HUES64 (cell line): ENCODE measurements at regions not wholly inside any gene's neighbourhood (a gene's known extent, or its start where the extent isn't known, plus 50 kb on each side); places are given as distances from the start of the nearest gene placed in this dataset.
A peak's percentile ranks its signal among the peaks of the same experiment; 100 is the strongest.

Experiments
- H3K27ac ChIP-seq: 2 replicates; pipeline ENCODE4 v1.7.0; 2013; ENCODE audit warnings: low read depth, low read length, inconsistent platforms
- H3K27me3 ChIP-seq: 2 replicates; pipeline ENCODE4 v1.6.1; 2013; ENCODE audit warnings: mild to moderate bottlenecking, low read length; ENCODE audit not compliant: insufficient read depth
- H3K36me3 ChIP-seq: 2 replicates; pipeline ENCODE4 v1.6.1; 2013; ENCODE audit warnings: mild to moderate bottlenecking, low read length; ENCODE audit not compliant: insufficient read depth
- H3K4me1 ChIP-seq: 2 replicates; pipeline ENCODE4 v1.6.1; 2013; ENCODE audit warnings: mild to moderate bottlenecking, low read length, moderate library complexity; ENCODE audit not compliant: insufficient read depth
- H3K4me3 ChIP-seq: 2 replicates; pipeline ENCODE4 v1.5.1; 2013; ENCODE audit warnings: mild to moderate bottlenecking, low read length, moderate library complexity
- H3K9ac ChIP-seq: 2 replicates; pipeline ENCODE4 v1.6.1; 2013; ENCODE audit warnings: mild to moderate bottlenecking, low read depth, low read length
- H3K9me3 ChIP-seq: 2 replicates; pipeline ENCODE4 v1.6.1; 2013; ENCODE audit warnings: low read depth, low read length; ENCODE audit not compliant: insufficient read depth
- WGBS: fragments of 150-250, 120-280 bp; methylation state at CpG from one replicate; pipeline ENCODE4 v1.1.7; 2013; ENCODE audit warnings: missing lambda C conversion rate; 5-methylcytosine and 5-hydroxymethylcytosine counted together

DNA sequence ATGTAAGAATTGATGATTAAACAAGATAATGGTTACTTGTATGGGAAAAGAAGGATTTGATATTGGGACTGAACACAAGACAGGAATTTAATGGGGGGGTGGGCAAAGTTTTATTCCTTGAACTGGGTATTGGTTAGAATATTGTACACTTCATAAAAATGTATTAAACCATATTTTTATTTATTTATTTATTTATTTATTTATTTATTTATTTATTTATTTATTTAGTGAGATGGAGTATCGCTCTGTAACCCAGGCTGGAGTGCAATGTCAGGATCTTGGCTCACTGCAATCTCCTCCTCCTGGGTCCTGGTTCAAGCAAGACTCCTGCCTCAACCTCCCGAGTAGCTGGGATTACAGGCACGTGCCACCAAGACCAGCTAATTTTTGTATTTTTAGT is 287.1 kb upstream of the SLITRK5 start:
- no peak overlapping the region for H3K27ac ChIP-seq
- H3K27me3 ChIP-seq = no peaks in the 10 kb centered on the region
- no peak overlapping the region for H3K9ac ChIP-seq
- 93% methylated on average over 3 of the region's 3 CpGs for WGBS
- H3K36me3 ChIP-seq = no peaks in the 10 kb centered on the region
- no peak overlapping the region for H3K4me3 ChIP-seq
- H3K9me3 ChIP-seq = no peaks in the 10 kb centered on the region
- H3K4me1 ChIP-seq = no peaks in the 10 kb centered on the region

GRCh38 chr13:87393358-87393757 is 277.8 kb upstream of the SLITRK5 start:
- Histone ChIP-seq H3K27me3 (no peaks in the 10 kb centered on the region), H3K36me3 (no peaks in the 10 kb centered on the region), H3K9ac (no peak overlapping the region), H3K27ac (no peak overlapping the region), H3K4me3 (no peak overlapping the region), H3K9me3 (no peaks in the 10 kb centered on the region), H3K4me1 (no peaks in the 10 kb centered on the region)

DNA sequence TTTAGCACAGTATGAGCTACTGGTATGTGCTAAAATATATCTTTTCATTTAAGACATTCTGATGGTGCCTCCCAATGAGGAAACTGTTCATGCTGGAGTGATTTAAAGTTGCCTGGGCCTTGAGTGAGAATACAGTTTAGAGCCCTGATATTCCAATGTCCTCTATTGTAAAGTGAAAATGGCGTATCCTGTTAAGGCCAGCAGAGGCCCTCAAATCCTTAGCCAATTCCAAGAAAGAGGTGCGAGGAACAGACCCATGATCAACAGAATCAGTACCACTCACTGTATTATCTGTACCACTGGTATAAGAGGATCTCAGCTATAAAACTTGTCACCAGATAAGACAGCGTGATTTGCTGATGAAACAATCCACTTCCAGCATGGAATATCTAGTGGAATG is 273.1 kb upstream of the SLITRK5 start:
- H3K4me1 ChIP-seq = no peaks in the 10 kb centered on the region

GRCh38 chr13:87403748-87404432 is 267.3 kb upstream of the SLITRK5 start:
- Histone ChIP-seq H3K4me1 (no peaks in the 10 kb centered on the region), H3K36me3 (no peaks in the 10 kb centered on the region), H3K27ac (no peak overlapping the region), H3K27me3 (no peaks in the 10 kb centered on the region), H3K9me3 (no peaks in the 10 kb centered on the region), H3K4me3 (no peak overlapping the region), H3K9ac (no peak overlapping the region)
- WGBS = 43% methylated on average over 2 of the region's 4 CpGs

More for the DNA sequence above, 273.1 kb upstream of the SLITRK5 start:
- Histone ChIP-seq H3K27me3 (no peaks in the 10 kb centered on the region), H3K27ac (no peak overlapping the region), H3K9ac (no peak overlapping the region), H3K4me3 (no peak overlapping the region), H3K36me3 (no peaks in the 10 kb centered on the region), H3K9me3 (no peaks in the 10 kb centered on the region)
- 92% methylated on average over 3 of the region's 3 CpGs for WGBS

GRCh38 chr13:87426742-87427141 is 244.4 kb upstream of the SLITRK5 start:
- Histone ChIP-seq H3K27me3 (no peaks in the 10 kb centered on the region), H3K4me1 (peaks cover 17% of the 10 kb centered on the region), H3K36me3 (no peaks in the 10 kb centered on the region), H3K4me3 (no peak overlapping the region), H3K27ac (peak overlapping the region; percentile 77; the same call in 1 of the 2 replicates), H3K9ac (no peak overlapping the region), H3K9me3 (no peaks in the 10 kb centered on the region)

- WGBS = 88% methylated on average over 2 of the region's 2 CpGs
- Histone ChIP-seq H3K4me3 (no peak overlapping the region), H3K27ac (no peak overlapping the region)
These were observed 227.0 kb upstream of the SLITRK5 start for GRCh38 chr13:87444135-87444534.

DNA sequence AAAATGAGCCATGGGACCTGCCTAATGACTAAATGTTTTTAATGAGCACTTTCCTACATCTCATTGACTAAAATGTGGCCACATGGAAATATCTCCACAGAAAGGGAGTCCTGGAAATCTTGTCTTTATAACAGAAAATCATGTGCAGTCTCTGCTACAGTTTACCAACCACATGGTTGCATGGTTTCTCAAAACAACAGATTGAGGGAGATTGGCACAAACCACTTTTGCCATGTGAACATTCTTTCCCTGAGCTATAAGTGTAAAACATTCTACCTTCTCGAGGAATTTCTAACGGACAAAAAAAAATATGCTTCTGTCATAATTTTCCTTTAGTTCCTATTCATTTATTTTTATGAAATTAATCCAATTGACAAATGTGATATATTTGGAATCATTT is 218.9 kb upstream of the SLITRK5 start:
- H3K9ac ChIP-seq = no peak overlapping the region
- H3K27me3 ChIP-seq = no peaks in the 10 kb centered on the region
- no peaks in the 10 kb centered on the region for H3K4me1 ChIP-seq
- H3K9me3 ChIP-seq = no peaks in the 10 kb centered on the region
- H3K36me3 ChIP-seq = no peaks in the 10 kb centered on the region
- 95% methylated on average over 2 of the region's 2 CpGs for WGBS
- no peak overlapping the region for H3K27ac ChIP-seq
- no peak overlapping the region for H3K4me3 ChIP-seq

More at GRCh38 chr13:87444135-87444534, 227.0 kb upstream of the SLITRK5 start:
- Histone ChIP-seq H3K9ac (no peak overlapping the region), H3K36me3 (no peaks in the 10 kb centered on the region), H3K27me3 (no peaks in the 10 kb centered on the region), H3K9me3 (no peaks in the 10 kb centered on the region), H3K4me1 (no peaks in the 10 kb centered on the region)

- no CpG with 5 or more reads among the region's 1 CpG for WGBS
- no peak overlapping the region for H3K4me3 ChIP-seq
- H3K4me1 ChIP-seq = no peaks in the 10 kb centered on the region
- H3K27ac ChIP-seq = no peak overlapping the region
- H3K9me3 ChIP-seq = no peaks in the 10 kb centered on the region
- H3K36me3 ChIP-seq = no peaks in the 10 kb centered on the region
- H3K9ac ChIP-seq = no peak overlapping the region
- H3K27me3 ChIP-seq = no peaks in the 10 kb centered on the region
These were observed 217.9 kb upstream of the SLITRK5 start for GRCh38 chr13:87453244-87453643.

- Histone ChIP-seq H3K4me3 (no peak overlapping the region), H3K27me3 (no peaks in the 10 kb centered on the region), H3K9me3 (no peaks in the 10 kb centered on the region), H3K27ac (no peak overlapping the region), H3K36me3 (no peaks in the 10 kb centered on the region), H3K9ac (no peak overlapping the region), H3K4me1 (no peaks in the 10 kb centered on the region; the same call in 1 of the 2 replicates)
- 86% methylated on average over 1 of the region's 1 CpG for WGBS
These were observed 211.8 kb upstream of the SLITRK5 start for GRCh38 chr13:87459419-87459818.

GRCh38 chr13:87497426-87497825 is 173.7 kb upstream of the SLITRK5 start:
- Histone ChIP-seq H3K9me3 (no peaks in the 10 kb centered on the region), H3K27me3 (no peaks in the 10 kb centered on the region), H3K27ac (no peak overlapping the region), H3K4me3 (no peak overlapping the region), H3K4me1 (no peaks in the 10 kb centered on the region), H3K36me3 (no peaks in the 10 kb centered on the region), H3K9ac (no peak overlapping the region)
- WGBS = 100% methylated on average over 1 of the region's 2 CpGs

- no peak overlapping the region for H3K27ac ChIP-seq
- no peak overlapping the region for H3K9ac ChIP-seq
- WGBS = 10% methylated on average over 1 of the region's 2 CpGs
- no peaks in the 10 kb centered on the region for H3K4me1 ChIP-seq
- H3K27me3 ChIP-seq = no peaks in the 10 kb centered on the region
- H3K4me3 ChIP-seq = no peak overlapping the region
- no peaks in the 10 kb centered on the region for H3K9me3 ChIP-seq
- H3K36me3 ChIP-seq = no peaks in the 10 kb centered on the region
These were observed 172.5 kb upstream of the SLITRK5 start for GRCh38 chr13:87498681-87499080.

GRCh38 chr13:87524775-87525174 is 146.4 kb upstream of the SLITRK5 start:
- H3K27ac ChIP-seq = no peak overlapping the region
- WGBS = 94% methylated on average over 2 of the region's 3 CpGs

More at GRCh38 chr13:87524775-87525174, 146.4 kb upstream of the SLITRK5 start:
- no peaks in the 10 kb centered on the region for H3K9me3 ChIP-seq
- H3K9ac ChIP-seq = no peak overlapping the region
- H3K4me1 ChIP-seq = no peaks in the 10 kb centered on the region
- H3K4me3 ChIP-seq = no peak overlapping the region
- H3K36me3 ChIP-seq = no peaks in the 10 kb centered on the region
- no peaks in the 10 kb centered on the region for H3K27me3 ChIP-seq
